ENCODE measurements at regions not wholly inside any gene's neighbourhood (a gene's known extent, or its start where the extent isn't known, plus 50 kb on each side); places are given as distances from the start of the nearest gene placed in this dataset.

DNA sequence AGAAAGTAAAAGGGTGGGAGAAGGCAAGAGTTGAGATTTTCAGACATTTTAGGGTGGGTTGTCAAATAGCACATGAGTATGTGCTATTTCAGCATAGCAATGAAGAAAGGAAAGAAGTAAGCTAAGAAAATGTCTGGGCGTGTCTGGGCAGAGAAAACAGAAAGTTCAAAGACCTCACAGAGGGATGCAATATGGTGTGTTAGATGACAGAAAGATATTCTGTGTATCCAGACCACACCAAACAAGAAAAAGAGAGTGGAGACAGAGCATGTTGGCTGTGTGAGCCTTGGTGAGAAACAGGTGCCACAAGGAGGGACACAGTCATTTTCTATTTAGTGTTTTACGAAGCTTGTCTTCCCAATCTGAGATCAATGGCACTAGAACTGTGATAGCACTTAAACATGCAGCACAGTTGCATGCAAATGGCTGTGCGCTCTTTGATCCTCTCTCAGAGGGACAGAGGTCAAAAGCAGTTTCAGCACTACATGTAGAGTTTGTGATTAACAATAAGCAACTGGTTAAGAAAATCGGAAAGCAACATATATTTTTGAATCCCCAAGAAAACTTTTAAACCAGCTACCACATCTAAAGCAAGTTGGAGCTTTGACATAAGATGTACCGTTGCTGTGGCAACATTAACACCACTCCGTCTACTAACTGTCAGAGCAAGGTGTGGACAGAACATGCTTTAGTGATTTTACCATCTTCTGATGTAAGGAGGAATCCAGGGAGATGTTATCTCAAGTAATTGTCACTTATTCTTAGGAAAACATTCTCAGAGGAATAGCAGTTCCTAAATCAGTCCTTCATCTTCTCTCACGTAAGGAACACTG lies 515.5 kb upstream of the NOX3 start:
- no peak for DNase-seq

DNA sequence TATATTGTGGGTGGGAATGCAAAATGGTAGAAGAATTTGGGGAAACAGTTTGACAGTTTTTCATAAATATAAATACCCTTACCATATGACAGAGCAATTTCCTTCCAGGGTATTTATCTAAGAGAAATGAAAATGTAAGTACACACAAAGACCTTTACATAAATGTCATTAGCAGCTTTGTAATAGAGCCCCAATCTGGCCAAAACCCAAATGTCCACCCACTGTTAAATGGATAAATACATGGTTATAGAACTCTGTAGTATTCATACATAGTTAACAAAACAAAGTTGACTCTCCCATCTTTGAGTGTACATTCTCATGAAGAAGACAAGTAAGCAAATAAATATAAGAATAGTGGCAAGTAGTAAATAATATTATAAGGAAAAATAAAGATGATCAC lies 514.8 kb upstream of the NOX3 start:
- DNase-seq: no peak

DNA sequence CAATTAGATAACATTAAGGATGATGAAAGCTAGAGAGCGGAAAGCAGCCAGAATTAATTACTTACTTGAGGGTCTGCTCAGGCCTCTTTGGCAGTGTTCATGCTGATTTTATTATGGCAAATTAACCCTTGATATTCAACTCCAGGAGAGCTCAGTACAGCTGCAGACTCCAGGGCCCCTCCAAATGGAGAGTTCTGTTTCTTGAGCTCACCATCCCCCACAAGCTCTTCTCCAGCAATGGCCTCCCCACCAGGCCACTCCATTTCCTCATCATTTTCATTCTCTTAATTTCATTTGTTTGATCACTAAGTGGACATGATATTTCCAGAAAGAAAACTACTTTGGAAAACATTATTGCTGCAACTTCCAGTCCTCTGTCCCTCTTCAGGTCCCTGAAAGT lies 513.3 kb upstream of the NOX3 start:
- DNase-seq: no peak

DNA sequence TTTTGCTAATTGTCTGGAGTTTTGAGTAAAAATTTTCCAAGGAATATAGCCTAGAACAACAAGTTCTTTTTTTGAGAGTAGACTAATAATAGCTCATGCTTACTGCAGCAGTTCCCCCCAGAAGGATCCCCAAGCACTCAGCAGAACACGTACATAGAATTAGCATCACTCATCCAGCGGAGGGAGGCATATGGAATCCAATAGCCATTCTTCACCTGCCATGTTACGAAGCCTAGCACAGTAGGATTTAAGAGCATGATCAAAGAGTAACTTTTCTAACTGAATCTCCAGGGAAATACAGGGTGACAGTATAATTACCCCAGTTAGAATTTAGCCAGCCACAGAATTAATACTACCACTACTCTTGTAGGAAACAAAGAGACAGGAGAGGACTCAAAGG lies 511.7 kb upstream of the NOX3 start:
- DNase-seq: no peak

DNA sequence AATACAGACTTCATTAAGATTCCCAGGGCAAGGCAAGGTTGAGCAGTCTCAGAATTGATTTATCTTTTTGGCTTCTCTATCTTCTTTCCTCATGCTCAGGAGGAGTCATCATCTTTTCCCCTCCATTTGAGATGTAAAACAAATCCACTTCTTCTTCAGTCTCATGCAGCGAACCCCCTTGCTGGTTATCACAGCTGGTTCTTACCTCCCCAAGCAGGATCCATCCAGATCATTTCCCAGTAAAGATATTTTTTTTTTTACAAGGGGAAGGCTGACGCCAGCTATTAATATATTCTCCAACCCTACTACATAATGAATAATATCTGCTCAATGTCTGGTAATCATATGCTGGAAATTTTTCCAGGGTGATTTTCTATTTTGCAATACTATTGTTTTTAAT lies 508.9 kb upstream of the NOX3 start:
- no peak for DNase-seq

DNA sequence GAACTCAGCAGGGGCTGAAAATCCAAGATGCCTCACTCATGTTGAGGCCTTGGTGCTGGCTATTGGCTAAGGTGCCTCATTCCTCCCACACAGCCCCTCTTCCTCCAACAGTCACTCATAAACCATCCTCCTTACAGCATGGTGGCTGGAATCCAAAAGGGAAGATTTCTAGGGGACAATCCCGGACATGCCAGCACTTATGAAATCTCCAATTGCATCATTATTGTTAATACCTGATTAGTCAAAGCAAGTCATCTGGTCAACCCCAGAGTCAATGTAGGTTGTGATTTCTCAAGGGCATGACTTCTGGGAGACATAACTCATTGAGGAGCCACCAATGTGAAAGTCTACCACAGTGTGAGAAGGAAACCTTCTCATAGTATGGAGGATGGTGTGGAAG lies 506.6 kb upstream of the NOX3 start:
- DNase-seq: no peak

DNA sequence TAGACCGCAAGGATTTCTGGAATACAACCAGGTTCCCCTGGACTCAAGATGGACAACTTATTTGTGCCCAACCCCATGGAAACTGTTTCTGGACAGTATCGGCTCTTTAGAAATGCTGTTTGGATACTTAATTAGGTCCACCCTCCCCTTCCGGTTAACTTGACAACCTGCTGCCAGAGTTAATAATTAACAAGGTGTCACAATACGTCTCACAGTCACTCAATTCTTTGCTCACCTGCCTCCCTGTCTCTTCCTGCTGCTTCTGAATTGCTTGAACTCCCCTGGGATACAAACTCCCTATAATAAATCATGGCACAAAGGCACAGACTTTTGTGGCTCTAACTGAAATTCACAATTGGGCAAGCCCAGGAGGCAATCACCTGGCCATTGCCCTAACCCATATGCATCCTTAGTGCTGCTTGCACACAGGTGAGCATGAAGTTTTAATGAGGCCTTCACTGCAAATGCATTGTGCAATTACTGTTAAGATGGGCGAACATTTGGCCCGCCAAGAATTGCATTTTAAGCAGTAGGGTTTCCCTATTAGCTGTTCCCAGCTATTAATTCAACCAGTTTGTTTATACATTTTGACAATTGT lies 504.4 kb upstream of the NOX3 start:
- DNase-seq: no peak

DNA sequence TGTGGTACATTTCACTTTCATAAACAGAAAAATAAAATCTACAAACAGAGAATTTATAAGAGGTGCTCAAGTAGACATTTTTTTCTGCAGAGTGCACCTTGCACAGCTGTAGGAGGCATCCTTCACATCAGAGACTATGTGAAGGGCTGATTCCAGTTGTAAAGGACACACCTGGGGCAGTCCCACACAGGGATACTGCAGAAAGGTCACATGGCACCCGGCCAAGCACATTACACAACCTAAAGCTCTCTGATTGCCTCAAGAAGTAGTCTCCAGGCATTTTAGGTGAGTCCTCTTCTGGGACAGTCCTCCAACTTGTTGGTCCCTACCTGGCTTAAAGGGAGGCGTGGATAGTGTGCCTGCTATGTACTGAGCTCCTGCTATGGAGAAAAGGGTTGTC lies 502.9 kb upstream of the NOX3 start:
- no peak for DNase-seq

DNA sequence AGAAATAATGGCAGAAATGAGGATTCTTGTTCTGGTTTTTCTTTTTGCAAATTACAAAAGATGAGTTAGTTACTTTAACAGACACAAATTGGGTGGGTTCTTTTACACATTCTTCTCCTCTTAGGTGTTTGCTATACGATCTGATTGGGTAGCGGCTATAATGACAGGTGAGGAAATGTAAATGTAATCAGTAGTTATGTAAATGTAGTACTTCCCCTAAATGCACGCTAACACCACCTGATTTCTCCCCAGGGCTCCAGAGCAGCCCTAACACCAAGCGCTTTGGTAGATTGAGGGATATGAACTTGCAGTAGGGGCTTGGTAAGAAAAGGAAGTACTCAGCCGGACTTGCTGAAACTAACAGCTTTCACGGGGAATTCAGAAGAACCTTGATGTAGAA lies 499.4 kb upstream of the NOX3 start:
- no peak for DNase-seq

DNA sequence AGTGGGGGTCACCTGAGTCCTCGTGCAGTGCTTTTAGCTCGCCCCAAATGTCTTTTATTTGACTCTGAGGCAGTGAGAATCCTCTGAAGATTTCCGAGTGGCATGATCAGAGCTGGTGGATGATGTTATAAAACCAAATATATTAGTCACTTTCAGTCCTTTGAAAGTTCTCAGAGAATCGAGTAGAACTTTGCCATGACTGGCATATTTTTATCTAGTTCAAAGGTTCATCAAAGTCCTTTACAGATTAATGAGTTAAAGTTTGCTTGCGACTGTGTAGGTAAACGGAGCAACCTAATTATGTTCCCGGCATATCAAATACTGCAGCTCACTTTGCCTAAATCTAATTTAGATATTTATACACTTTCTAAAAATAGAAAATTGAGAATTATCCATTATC lies 498.5 kb upstream of the NOX3 start:
- no peak for DNase-seq

DNA sequence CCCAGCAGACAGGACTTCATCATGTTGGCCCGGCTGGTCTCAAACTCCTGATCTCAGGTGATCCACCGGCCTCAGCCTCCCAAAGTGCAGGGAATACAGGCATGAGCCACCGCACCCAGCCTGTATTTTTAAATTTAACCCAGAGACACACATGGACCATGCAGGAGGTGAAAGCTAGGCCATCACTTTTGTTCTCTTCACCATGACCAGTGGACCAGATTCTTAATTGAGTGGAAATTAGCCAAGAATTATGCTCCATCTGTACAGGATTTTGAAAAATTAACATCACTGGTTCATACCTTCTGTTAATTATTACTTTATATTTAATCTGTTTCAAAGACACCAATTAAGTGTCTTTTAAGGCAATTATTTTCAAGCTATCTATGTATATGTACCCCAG lies 493.6 kb upstream of the NOX3 start:
- DNase-seq: no peak

DNA sequence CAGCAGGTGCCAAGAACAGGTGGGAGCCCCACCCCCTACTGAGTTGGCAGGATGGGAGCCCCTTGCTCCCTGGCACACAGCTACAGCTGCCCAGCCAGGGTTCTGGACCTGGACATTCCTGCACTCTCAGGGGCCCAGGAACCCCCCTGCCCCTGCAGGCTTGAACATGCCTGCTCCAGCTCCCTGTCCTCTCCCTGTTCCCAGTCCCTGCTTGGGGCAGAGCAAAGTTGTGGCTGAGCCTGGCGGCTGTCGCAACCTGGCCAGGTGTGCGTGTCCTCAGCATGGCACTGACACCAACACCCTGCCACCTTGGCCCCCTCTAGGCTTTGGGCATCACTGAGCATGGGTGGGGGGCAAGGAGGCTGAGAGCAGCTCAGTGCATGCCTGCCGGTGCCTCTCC lies 491.2 kb upstream of the NOX3 start:
- no peak for DNase-seq

DNA sequence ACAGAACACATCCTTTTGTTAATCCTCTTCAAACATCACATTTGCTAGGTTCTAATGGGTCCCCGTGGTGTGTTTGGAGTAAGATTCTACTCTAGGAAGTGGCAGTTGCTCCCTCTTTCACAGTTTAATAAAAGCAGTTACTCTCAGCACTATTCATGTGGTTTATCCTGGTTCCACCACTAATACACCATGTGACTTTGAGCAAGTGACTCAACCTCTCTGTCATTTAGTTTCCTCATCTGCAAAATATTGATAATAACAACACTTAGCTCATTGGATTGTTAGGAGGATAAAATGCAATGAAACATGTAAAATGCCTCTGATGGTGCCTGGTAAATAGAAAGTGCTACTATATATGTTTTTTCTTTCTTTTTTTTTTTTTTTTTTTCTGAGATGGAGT lies 488.0 kb upstream of the NOX3 start:
- no peak for DNase-seq

DNA sequence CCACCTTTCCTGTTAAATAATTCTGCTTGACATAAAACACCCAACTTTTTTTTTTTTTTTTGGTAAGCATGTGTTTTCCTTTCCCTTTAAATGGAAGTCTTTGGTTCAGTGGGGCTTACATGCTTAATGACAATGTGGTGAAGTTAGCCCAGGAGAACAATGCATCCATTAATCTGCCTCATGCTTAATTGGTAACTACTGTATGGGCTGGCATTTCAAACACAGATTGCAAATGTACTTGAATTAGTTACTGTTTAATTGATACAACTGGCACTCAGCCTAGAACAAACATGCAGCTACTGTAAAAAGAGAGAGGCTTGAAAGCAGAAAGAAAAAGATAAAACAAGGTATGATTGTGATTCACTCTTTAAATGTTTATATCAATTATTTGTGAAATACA lies 483.6 kb upstream of the NOX3 start:
- DNase-seq: no peak

DNA sequence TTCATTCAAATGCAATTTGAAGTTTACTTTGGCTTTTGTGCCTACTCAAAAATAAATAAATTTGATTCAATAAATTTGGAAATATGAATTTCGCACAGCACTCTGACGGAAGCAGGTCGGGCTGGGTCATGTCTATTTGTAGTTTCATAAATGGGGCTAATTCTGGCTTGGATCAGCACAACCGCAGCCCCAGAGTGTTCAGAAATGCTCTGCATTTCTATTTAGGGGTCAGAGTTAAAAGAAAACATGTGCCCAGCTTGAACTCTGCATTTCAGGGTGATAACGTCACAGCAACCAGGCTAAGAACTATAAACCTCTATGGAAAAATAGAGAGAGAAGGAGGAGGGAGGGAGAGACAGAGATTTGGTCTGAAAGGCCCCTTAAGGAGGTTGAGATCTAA lies 480.9 kb upstream of the NOX3 start:
- DNase-seq: no peak

DNA sequence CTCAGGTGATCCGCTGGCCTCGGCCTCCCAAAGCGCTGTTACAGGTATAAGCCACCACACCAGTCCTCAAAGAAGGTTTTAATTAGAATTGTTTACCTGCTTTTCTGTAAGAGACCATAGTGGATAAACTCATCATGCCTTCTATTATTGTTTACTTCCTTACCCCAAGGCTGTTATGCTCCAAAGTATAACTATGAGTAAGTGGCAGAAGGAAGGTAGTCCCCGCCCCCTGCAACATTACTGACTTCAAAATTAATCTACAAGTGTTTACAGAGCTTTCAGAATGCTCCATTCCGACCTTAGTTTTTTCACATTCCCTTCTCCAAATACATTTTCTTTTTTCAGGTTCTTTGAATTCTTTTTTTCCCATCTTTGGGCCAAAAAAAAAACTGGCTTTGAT lies 480.5 kb upstream of the NOX3 start:
- no peak for DNase-seq

DNA sequence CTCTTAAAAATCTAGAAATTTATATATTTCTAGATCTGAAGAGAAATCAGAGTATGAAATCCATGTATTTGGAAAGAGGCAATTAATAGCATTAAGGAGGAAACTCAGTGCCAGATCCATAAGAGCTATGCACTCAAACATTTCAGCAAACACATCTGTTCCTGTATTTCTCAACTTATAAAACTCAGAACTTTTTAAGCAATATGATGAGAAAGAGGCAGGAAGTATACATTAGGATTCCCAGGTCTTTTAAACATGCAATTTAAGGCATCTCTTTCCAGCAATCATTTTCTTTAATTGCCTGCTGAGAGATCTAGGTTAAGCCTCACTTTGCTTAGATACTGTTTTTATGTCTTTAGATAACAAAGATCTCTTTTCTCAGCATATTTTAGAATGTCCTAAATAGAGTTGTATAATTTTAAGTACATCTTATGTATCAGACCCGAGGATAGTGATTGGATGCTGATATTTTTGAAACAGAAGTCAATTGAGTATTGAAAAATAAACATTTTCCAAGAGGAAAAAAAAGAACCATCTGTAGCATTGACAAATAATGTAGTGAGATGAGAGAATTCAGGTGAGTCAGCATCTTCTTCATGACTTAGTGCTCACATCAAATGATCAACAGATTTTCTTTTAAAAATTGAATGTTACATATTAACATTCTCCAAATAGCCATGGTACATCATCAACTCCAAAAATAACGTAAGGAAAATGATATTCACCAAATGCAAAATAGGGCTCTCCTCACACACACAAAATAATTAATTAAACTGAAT lies 461.4 kb upstream of the NOX3 start:
- no peak for DNase-seq

DNA sequence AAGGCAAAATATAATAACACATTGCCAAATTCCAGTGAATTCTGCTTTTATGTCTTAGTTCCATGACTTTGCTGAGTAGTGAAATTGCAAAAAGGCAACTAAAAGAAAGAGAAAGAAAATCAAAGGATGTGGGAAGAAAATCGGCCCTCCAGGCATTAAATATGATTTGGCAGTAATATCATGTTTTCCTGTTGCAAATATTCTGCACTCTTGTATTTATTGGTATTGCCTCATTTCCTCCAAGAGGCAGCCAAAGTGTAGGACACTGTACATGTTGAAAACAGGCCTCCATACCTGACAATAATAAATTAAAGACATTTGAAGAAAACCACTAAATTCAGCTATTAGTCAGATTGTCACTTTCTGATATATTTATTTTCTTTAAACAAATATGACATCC lies 460.0 kb upstream of the NOX3 start:
- no peak for DNase-seq

DNA sequence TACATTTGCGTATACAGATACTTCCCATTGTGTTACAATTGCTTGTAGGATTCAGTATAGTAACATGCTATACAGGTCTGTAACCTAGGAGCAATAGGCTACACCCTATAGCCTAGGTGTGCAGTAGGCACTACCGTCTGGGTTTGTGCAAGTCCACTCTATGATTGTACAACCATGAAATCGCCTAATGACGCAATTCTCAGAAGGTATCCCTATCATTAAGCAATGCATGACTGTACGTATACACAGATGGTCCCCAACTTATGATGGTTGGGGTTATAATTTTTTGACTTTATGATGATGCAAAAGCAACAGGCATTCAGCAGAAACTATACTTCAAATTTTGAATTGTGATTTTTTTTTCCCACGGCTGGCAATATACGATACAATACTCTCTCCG lies 458.2 kb upstream of the NOX3 start:
- DNase-seq: no peak

DNA sequence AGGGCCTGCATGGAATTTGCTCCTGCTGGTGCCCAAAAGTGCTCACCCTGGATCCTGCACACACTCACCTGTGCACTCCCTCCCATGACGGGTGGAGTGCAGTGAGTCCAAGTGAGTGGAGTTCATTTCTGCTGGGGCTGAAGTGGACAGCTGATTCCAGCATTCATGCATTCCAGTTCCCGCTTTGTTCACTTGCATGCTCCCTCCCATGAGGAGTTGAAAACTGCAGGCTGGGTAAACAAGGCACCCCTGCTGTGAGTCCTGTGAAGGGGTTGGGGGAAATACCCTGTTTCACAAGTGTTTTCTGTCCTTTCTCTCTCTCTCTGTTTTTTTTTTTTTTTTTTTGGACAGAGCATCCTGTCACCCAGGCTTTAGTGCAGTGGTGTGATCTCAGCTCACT lies 454.1 kb upstream of the NOX3 start:
- DNase-seq: no peak

DNA sequence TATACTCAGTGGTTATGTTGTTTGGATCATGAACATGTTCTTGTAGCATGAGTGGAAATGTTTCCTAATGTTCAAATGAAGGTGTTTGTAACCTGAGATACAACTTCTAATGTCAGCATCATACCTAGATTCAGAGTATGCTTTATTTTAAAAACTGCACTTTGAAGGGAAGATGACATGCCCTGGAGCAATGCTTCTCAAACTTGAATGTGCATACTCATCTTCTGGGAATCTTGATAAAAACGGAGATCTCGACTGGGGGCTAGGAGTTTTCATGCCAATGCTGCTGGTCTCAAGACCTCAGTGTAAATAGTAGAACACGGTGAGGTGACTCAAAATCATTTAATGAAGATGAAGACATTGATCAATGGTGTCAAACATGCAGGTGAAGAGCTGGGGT lies 440.0 kb upstream of the NOX3 start:
- no peak for DNase-seq

DNA sequence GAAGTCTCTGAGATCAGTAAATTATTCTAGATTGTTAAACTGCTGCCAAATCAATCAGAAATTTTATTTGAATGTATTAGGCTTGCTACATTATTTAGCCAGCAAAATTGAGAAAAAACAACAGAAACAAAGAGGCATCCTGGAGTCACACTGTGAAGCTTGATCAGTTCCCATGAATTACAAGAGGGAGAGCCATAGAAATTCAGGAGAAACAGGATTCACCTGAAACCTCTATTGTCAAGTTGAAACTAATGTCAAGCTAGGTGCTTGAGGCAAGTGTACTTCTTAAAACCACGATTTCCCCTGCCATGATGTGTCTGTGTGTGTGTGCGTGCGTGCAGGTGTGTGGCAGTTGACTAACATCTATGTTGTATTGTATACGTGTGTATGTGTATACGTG lies 439.1 kb upstream of the NOX3 start:
- no peak for DNase-seq

DNA sequence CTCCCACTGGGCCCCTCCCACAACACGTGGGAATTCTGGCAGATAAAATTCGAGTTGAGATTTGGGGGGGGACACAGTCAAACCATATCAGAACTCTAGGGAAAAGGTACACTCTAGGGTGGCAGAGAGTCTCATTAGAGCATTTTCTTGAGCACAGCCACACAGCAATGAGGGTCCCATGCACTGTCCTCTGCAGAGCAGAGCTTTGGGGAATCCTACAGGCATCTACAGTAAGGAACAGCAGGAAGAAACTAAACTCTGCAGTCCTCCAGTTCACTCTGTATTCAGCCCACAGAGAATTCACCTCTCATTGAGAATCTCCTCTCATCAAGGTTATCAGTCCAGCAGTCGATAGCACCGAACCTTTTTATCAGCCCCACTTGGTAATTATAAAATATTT lies 438.6 kb upstream of the NOX3 start:
- no peak for DNase-seq

DNA sequence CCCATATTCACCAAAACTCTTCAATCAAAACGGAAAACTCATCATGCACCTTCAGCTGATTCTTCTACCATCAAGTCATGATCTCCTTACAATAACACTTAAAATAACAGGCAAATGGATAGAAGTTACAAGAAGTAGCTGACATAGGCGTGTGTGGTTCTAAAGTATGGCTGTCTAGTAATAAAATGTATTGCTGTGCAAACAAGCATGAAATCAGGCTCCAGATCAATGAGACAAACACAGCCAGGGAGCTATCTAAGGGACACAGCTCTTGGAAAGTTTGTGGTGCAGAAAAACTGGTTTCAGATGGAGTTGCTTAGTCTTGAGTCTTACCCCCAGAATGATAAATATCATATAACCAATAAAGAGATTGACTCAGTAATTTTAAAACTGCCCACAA lies 434.8 kb upstream of the NOX3 start:
- no peak for DNase-seq
